ENCODE measurements at regions not wholly inside any gene's neighbourhood (a gene's known extent, or its start where the extent isn't known, plus 50 kb on each side); places are given as distances from the start of the nearest gene placed in this dataset.
"Not testable (repeated sequence)": the region's sequence is repeated elsewhere in the genome, so short reads cannot be mapped to it uniquely, and the experiment has no call there.

DNA sequence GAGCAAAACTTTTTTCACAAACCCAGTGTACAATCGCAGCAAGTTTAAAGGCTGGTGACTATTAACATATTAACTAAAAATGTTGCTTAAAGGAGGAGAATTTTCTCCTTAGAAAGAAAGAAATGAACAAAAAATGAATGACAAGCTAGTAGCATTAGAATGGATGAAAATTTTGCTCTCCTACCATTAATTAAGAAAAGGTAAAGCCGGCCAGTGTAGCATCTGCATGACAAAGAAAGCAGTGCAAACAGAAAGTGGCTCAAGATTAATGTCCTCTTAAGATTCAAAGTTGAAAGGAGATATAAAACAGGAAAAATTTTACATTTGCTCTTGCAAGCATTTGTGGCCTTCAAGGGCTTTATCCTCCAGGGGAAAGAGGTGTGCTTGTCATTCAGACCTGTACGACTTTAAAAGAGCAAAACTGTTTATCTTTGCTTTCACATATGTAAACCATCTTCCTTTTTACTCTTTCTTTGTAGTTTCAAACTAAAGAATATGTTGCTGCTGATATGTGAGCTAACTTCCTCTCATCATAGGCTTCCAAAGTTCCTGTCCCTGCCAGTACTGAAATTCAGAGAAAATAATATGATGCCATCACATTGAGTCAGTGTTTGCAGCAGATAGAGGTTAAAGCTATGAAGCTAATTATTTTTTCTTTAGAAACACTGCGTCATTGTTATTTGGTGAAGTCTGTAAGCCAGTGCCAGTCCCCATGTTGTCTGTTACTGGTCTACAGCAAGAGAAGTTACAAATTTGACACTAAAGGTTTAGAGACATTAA is 439.1 kb upstream of the GRM7 start:
- DNase-seq (ENCODE audit: missing footprints), result no peak
- intact Hi-C loops (cut with DNase I), result no loop called here
- ATAC-seq, result no peak

DNA sequence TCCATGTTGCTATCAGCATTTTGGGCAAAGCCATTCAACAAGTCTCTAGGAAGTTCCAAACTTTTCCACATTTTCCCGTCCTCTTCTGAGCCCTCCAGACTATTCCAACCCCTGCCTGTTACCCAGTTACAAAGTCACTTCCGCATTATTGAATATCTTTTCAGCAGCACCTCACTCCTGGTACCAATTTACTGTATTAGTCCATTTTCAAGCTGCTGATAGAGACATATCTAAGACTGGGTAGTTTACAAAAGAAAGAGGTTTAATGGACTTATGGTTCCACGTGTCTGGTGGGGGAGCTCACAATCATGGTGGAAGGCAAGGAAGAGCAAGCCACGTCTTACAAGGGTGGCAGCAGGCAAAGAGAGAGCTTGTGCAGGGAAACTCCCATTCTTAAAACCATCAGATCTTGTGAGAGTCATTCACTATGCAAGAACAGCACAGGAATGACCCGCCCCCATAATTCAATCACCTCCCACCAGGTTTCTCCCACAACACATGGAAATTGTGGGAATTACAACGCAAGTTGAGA is 435.6 kb upstream of the GRM7 start:
- ATAC-seq (no peak), DNase-seq (ENCODE audit: missing footprints) (no peak)
- intact Hi-C loops (cut with DNase I), result no loop called here

DNA sequence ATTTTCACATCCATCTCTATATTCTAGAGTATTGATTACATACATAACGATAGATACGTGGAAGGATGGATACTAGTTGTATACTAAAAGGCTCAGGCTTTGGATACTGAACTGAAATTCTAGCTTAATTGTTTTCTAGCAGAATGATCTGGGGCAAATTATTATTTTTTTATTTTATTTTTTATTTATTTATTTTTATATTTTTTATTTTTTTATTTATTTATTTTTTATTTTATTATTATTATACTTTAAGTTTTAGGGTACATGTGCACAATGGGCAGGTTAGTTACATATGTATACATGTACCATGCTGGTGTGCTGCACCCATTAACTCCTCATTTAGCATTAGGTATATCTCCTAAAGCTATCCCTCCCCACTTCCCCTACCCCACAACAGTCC is 432.6 kb upstream of the GRM7 start:
- not testable (repeated sequence) for ATAC-seq

DNA sequence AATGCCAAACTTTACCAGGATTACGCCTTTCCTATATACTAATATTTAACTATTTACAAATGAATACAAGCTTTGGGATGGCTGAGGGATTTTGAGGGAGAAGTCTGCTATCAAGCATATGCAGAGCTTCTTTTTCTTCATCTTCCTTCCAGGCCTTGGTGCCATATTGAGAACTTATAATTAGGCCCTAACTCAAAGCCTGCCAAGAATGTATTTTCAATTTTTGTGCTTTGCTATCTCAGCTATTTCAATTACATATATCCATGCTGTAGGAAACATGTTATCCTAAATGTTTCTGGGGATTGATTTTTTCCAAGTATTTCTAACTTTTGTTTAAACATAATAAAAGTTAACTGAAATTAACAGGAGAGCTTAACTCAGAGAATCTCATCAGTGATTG is 425.0 kb upstream of the GRM7 start:
- intact Hi-C loops (cut with DNase I), result no loop called here
- no peak for ATAC-seq
- no peak for DNase-seq (ENCODE audit: missing footprints)

More for the DNA sequence above, 432.6 kb upstream of the GRM7 start:
- intact Hi-C loops (cut with DNase I); DNase-seq (ENCODE audit: missing footprints): not testable (repeated sequence)

DNA sequence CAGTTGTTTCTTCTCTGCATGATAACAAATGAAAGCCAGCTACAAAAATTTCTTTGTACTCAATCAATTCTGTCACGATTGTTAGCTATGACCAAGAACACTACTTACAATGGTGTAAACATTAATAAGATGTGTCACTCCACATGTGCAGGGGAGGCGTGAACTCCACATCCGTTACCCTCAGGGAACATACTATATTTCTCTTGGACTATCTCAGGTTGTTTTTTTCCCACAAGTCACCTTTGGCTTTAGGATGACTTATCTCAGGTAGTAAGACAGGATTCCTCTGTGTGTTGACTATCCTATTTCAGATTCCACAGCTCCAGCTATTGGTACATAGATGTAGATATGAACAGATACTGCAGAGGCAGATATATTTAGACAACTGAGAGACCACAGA is 423.3 kb upstream of the GRM7 start:
- intact Hi-C loops (cut with DNase I), result no loop called here
- no peak for ATAC-seq
- DNase-seq (ENCODE audit: missing footprints), result no peak

DNA sequence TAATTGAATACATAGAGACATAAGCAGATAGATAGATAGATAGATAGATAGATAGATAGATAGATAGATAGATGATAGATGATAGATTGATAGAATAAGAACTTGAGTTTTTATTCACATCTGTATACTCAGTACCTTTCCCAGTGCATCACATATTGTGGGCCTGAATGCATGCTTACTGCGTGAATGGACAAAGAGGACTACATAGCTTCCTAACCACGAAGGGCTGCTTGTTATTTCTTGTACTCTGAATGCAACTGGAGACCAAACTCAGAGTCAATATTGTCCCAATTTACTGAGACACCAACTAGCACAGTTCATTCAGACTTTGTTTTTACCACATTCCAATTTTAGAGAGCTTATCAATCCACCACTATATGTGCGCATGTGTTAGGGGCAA is 422.9 kb upstream of the GRM7 start:
- intact Hi-C loops (cut with DNase I), result no loop called here
- no peak for ATAC-seq
- DNase-seq (ENCODE audit: missing footprints), result no peak

DNA sequence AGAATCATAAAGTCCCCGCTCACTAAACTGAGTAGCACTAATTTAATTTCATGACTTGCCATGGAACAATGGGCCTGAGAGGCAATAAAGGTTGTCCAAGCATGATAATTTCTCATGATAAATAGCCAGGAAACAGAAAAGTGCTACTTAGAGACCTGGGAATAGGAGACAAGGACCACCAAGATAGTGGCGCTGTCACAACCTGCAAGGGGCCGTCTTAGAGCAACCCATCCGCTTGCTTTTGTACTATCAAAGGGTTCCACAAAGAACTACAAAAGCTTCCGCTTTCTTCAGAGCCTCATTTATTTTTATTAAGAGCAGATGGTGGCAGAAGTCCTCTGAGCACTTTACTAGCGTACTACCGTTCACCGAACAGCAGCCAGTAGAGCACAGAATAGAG is 421.7 kb upstream of the GRM7 start:
- DNase-seq (ENCODE audit: missing footprints) (no peak), ATAC-seq (no peak)
- intact Hi-C loops (cut with DNase I), result no loop called here

DNA sequence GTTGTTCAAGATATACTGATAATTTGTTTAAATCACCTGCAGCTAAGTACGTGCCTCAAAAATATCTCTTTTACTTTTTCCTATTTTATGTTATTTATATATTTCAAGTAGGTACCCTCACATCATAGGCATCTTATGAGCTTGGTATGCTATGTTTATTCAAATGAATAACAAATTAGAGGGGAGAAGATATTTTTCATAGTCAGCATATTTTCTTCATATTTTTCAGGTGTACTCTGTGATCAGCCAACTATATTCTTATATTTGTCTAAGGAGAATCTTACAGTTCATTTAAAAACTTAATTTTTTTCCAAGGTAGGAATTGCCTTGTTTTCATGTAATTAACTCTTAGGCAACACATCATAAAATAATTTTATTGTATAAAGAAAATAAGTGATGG is 421.1 kb upstream of the GRM7 start:
- intact Hi-C loops (cut with DNase I), result no loop called here
- DNase-seq (ENCODE audit: missing footprints) (no peak), ATAC-seq (no peak)

DNA sequence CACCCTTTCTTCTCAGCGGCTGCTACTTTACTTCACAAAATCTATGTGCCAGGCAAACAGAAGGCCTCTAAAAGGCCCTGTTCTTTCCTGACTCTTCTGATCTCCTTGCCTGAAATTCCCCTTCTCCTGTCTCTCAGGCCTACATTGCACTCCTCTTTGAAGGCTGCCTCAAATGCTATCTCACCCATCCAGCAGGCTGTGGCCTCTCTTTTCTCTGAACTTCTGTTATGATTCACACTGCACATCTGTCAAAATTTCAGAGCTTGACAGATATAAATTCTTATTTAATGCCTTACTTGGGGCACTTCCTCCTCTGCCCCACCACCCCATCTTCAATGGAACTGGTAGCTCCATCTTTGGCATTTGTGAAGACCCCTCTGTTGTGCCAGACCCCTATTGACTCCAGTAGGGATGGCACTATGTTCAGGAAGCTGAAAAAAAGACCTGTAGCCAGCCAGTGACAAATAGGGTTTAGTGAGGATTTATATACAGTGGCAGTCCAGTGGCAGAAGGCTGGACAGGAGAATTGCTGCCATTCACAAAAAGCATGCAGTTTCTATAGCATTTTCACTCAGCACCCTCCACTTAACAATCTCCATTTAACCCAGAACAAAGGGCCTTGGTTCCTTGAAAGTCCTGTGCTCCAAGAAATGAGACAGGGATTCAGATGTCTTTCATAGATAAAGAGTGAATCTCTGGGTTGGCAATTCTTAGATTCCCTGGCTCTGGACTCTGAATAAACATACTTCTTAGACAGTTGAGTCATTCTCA is 415.8 kb upstream of the GRM7 start:
- intact Hi-C loops (cut with DNase I), result no loop called here
- no peak for ATAC-seq

DNA sequence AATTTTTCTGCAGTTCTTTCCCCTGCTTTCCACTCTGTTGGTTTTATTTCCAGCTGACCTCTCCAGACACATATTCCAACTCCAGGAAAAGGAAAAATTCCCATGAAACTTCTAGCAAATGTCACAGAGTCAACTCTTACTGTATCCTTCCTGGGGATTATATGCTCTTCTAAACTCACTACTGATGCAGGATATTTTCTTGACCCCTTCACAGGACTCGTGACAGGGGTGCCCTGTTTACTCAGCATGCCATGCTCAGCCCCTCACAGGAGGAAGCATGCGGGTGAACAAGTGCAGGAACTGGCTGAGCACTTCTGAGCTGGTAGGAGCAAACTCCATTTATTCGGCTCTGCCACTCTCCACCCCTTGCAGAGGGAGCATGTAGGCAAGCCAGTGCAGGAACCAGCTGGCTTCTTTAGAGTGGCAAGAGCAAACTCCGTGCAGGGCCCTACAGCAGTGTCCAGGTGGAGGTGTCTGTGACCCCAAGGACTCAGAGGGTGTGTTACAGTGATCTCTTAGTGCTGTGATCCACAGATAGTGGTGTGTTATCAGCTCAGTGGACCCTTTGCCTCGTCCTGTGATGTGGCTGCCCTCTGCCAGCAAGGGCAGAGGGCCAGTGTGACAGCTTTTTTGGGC is 413.6 kb upstream of the GRM7 start:
- DNase-seq (ENCODE audit: missing footprints) (no peak), ATAC-seq (no peak)
- intact Hi-C loops (cut with DNase I), result no loop called here

More for the DNA sequence above, 415.8 kb upstream of the GRM7 start:
- DNase-seq (ENCODE audit: missing footprints), result no peak

DNA sequence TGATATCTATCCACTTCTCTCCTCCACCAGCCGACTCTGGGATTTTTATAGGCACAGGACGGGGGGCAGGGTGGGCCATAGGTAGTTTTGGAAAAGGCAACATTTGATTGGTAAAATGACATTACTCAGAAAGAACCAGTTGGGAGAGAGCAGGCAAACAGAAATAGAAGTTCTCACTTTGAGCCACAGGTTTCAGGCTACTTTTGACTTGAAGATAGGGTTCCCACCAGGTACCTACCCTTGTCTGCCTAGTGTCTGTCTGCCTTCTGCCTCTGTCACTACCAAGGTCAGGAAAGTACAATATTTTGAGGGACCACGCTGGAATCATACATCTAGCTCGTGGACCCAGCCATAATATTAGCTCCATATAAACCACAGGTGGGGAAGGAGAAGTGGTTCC is 412.9 kb upstream of the GRM7 start:
- ATAC-seq (no peak), DNase-seq (ENCODE audit: missing footprints) (no peak)
- intact Hi-C loops (cut with DNase I), result no loop called here

DNA sequence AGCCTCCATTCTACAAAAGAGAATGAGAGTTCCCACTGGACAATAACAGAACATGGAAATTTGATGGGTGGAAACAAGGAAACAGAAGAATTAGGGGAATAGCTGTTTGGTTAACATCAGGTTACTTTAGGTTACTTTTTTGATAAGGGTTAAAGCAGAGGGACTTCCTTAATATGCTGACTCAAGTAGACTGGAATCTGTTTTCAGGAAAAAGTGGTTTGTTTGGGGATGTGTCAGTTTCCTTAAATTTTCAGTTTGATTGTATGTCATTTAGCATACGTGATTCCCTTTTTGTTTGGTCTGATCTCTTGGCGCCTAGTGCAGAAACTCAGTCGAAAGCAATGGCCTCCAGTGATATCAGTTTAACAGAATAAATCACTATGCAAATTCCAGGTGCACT is 411.8 kb upstream of the GRM7 start:
- intact Hi-C loops (cut with DNase I), result no loop called here
- no peak for DNase-seq (ENCODE audit: missing footprints)

DNA sequence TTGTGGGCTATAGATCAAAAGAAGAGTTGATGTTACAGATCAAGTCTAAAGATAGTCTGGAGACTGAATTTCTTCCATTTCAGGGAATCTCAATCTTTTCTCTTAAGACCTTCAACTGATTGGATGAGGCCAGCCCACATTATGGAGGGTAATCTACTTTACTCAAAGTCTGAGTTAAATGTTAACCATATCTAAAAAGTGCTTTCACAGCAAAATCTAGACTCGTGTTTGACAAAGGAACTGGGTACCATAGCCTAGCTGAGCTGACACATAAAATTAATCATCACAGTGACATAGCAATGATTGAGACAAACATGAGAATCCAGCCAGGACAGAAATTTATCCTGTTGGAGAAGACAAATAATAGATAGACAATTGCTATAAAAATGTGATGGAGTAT is 407.9 kb upstream of the GRM7 start:
- ATAC-seq, result no peak
- DNase-seq (ENCODE audit: missing footprints), result no peak
- intact Hi-C loops (cut with DNase I), result no loop called here

More for the DNA sequence above, 411.8 kb upstream of the GRM7 start:
- no peak for ATAC-seq

DNA sequence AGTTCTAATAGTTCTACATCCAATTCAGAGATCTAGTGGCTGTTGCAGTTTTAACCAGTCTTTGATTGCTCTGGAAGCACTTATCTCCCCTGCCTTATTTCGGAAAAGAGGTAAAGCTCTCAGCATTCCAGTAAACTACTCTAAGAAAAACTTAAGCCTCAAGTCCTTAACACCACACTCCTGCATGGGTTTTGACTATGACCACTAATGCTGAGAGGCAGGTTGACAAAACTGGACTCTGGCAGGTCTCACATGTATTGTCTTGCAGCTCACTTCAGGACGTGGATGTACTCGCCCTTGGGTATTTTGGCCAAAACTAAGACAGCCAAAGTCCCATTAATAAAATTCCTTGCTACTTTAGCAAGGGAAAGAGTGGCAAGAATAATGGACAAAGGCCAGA is 405.9 kb upstream of the GRM7 start:
- ATAC-seq, result no peak
- DNase-seq (ENCODE audit: missing footprints), result no peak
- intact Hi-C loops (cut with DNase I), result no loop called here

DNA sequence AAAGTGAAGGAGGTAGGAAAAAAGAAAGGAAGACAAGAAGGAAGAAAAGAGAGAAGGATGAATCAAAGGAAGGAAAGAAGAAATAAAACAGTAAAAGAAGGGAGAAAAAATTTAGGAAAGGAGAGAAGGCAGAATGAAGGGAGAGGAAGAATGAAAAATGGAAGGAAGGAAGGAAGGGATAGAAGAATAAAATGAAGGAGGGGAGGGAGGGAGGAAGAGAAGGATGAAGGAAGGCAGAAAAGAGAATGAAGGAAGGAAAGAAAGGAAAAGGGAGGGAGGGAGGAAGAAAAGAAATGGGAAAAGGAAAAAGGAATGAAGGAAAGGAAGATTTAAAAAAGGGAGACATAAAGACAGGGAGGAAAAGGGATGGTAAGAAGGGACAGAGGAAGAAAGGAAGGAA is 393.7 kb upstream of the GRM7 start:
- ATAC-seq, result no peak
- intact Hi-C loops (cut with DNase I), result no loop called here
- DNase-seq (ENCODE audit: missing footprints), result no peak

DNA sequence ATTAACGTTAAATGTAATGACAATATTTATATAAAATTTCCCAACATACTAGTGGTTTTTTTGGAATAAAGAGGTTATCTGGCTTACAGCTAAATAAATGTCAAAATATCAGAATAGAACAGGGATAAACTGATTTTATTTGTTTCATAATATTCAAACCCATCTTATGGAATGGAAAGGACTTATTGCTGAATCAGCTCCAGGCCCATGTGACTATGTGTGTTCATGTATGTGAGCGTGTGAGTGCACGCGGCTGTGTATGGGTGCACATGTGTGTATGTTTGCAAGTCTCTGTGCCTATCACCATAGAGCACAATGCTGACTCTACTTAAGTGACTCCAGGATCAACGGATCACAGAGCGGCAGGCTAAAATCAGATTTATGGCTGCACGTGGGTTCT is 392.3 kb upstream of the GRM7 start:
- intact Hi-C loops (cut with DNase I), result no loop called here
- DNase-seq (ENCODE audit: missing footprints), result no peak
- no peak for ATAC-seq

DNA sequence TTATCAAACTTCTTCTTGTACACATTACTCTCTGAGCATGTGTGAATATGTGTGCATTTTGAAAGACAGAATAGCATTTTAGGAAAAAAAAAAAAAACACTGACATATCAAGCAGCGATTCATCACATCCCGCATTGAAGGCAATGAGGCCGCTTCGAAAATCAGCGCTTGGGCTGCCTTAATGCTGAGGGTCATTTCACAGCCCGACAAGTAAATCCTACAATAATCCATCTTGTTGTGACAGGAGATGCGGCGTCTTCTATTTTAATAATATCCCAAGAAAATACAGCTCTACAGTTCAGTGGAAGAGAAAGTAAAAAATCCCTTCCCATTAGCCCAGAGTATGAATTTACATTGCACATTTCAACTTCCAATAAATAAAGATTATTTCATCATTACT is 389.2 kb upstream of the GRM7 start:
- intact Hi-C loops (cut with DNase I), result no loop called here
- no peak for DNase-seq (ENCODE audit: missing footprints)
- ATAC-seq, result no peak

DNA sequence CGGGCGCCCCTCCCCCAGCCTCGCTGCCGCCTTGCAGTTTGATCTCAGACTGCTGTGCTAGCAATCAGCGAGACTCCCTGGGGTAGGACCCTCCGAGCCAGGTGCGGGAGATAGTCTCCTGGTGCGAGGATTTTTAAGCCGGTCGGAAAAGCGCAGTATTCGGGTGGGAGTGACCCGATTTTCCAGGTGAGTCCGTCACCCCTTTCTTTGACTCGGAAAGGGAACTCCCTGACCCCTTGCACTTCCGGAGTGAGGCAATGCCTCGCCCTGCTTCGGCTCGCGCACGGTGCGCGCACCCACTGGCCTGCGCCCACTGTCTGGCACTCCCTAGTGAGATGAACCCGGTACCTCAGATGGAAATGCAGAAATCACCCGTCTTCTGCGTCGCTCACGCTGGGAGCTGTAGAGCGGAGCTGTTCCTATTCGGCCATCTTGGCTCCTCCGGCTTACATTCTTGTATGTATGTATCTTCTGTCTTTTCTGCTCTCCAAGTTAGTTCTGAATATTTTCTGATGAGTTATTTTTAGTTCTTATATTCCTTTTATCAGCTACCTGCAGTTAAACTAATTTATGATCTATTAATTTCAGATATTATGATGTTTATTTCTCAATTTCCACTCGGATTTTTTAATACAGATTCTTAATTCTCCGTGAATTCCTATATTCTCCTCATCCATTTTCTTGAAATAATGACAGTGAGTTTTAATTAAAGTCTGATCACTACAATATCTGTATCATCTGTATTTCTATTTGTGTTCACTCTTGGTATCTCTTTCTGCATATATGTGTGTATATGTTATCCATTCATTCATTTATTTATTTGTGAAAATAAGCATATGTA is 370.2 kb upstream of the GRM7 start:
- DNase-seq (ENCODE audit: missing footprints); intact Hi-C loops (cut with DNase I); ATAC-seq: not testable (repeated sequence)

DNA sequence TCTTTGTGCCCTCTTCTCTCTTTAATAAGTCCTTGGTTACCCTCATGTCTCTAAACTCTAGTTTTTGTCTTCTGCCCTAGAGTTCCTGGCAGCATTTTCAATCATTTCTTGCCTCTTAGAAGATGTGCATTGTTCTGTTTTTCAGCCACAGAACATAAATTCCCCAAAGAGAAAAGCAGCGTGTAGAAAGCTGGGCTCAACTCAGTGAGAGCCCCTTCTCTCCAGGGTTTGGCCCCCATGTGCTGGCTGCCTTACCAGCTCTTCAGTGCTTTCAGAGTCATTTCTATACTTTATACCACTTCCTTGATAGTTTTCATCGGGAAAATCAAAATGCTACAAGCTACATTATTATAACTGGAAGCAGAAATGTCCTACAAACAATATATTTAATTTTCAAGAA is 369.1 kb upstream of the GRM7 start:
- DNase-seq (ENCODE audit: missing footprints) (no peak), ATAC-seq (no peak)
- intact Hi-C loops (cut with DNase I), result no loop called here

Measured in Right ventricle myocardium inferior (tissue), 1 donor.